K562 (cell line): ENCODE measurements at regions not wholly inside any gene's neighbourhood (a gene's known extent, or its start where the extent isn't known, plus 50 kb on each side); places are given as distances from the start of the nearest gene placed in this dataset.

Experiments
- ATAC-seq: fragments of 200-7000 bp; cut with Tn5 transposase; 3 replicates; pipeline ENCODE4 v1.9.1; 2020; ENCODE audit warnings: moderate library complexity
- BruUV-seq: library from RNA; stranded (reverse); fragments of 400-500 nt; replicated peaks from 2 replicates; lab custom pipeline; 2021; lab: Mats Ljungman, UMichigan
- CTCF ChIA-PET: fragments of 300-600 bp; formaldehyde crosslinking; extraction: SDS; loops from one replicate; lab custom pipeline; 2021; ENCODE audit warnings: low intra/inter-chr PET ratio; lab: Yijun Ruan, JAX
- POLR2A ChIA-PET: fragments of 300-600, 350-650 bp; sonication (Branson Sonifier 250); formaldehyde crosslinking; extraction: SDS; loops from one replicate; lab custom pipeline; 2021; ENCODE audit warnings: antibody characterized with exemption, inconsistent platforms; lab: Yijun Ruan, JAX
- DNase-seq, 4 experiments: peaks; one replicate each; pipeline versions ENCODE4 v3.0.0 to v3.0.0-alpha.2; 2011 to 2018; ENCODE audit warnings: low spot score in 3 of 4, mixed read lengths in 3 of 4; ENCODE audit errors: extremely low read depth in 1 of 4
- FAIRE-seq: peaks from 2 replicates; lab custom pipeline; 2011; peaks lifted over from hg19 to GRCh38; lab: Jason Lieb, UNC
- H2AFZ ChIP-seq: 2 replicates; pipeline ENCODE4 v1.6.0; 2011; ENCODE audit warnings: low read depth, low read length, control low read depth, inconsistent platforms
- H3K27ac ChIP-seq: fragments of 200-600 bp; 3 replicates; pipeline ENCODE4 v1.8.0; 2011; ENCODE audit warnings: low read depth, mild to moderate bottlenecking, control low read depth, inconsistent platforms, low read length, moderate library complexity, mixed read lengths; ENCODE audit errors: extremely low read depth
- H3K27me3 ChIP-seq, 2 experiments: fragments of 300-600 bp in 1 of 2; 2 replicates in 1 of 2; 3 replicates in 1 of 2; pipeline versions ENCODE4 v1.6.0 to v1.8.0; 2011; ENCODE audit warnings: inconsistent platforms in 2 of 2, low read length in 2 of 2, mild to moderate bottlenecking in 1 of 2, mixed read lengths in 1 of 2, moderate library complexity in 1 of 2; ENCODE audit not compliant: control insufficient read depth in 2 of 2, insufficient read depth in 2 of 2
- H3K36me3 ChIP-seq: fragments of 300-600 bp; 3 replicates; pipeline ENCODE4 v1.8.0; 2011; ENCODE audit warnings: mild to moderate bottlenecking, low read length, inconsistent platforms; ENCODE audit not compliant: control insufficient read depth, insufficient read depth
- H3K4me1 ChIP-seq, 2 experiments: fragments of 200-600 bp in 1 of 2; replicated peaks in 1 of 2; 2 replicates in 1 of 2; 3 replicates in 1 of 2; pipeline versions ENCODE4 v1.5.1 to v1.8.0; 2011; ENCODE audit warnings: inconsistent platforms in 2 of 2, low read length in 2 of 2, mild to moderate bottlenecking in 1 of 2, mixed read lengths in 1 of 2, moderate library complexity in 1 of 2; ENCODE audit not compliant: control insufficient read depth in 2 of 2, insufficient read depth in 2 of 2
- H3K4me2 ChIP-seq: 2 replicates; pipeline ENCODE4 v1.6.1; 2011; ENCODE audit warnings: low read length, control low read depth, inconsistent platforms, mixed read lengths; ENCODE audit not compliant: insufficient read depth
- H3K4me3 ChIP-seq: fragments of 200-600 bp; sonication (generic), shearing (Covaris generic); 2 replicates; pipeline ENCODE4 v1.5.1; 2016; ENCODE audit warnings: control low read depth, inconsistent platforms
- H3K79me2 ChIP-seq: fragments of 200-600 bp; 3 replicates; pipeline ENCODE4 v1.8.0; 2011; ENCODE audit warnings: low read length, inconsistent platforms; ENCODE audit not compliant: control insufficient read depth, insufficient read depth
- H3K9ac ChIP-seq, 2 experiments: 2 replicates each; pipeline versions ENCODE4 v1.6.0 to v1.6.1; 2011; ENCODE audit warnings: low read depth in 2 of 2, low read length in 2 of 2, control low read depth in 1 of 2, inconsistent platforms in 1 of 2, mild to moderate bottlenecking in 1 of 2, mixed read lengths in 1 of 2; ENCODE audit not compliant: insufficient read depth in 1 of 2
- H3K9me1 ChIP-seq: one replicate; pipeline ENCODE4 v1.6.0; 2011; ENCODE audit warnings: inconsistent platforms, mild to moderate bottlenecking, low read length, moderate library complexity; ENCODE audit not compliant: control insufficient read depth, insufficient read depth
- H3K9me3 ChIP-seq: replicated peaks from 2 replicates; pipeline ENCODE4 v1.5.1; 2011; ENCODE audit warnings: low read depth, low read length, inconsistent platforms; ENCODE audit not compliant: control insufficient read depth, insufficient read depth
- H4K20me1 ChIP-seq: replicated peaks from 2 replicates; pipeline ENCODE4 v1.6.1; 2011; ENCODE audit warnings: low read length, inconsistent platforms, mixed read lengths; ENCODE audit not compliant: control insufficient read depth, insufficient read depth
- BDP1 ChIP-seq: IDR thresholded peaks from 3 replicates; pipeline ENCODE4 v1.6.1; 2011; ENCODE audit not compliant: insufficient read length, insufficient read depth
- CEBPB ChIP-seq: fragments of 450-650 bp; IDR thresholded peaks from 2 replicates; pipeline ENCODE4 v1.6.1; 2016; ENCODE audit warnings: missing genetic modification characterization, missing compliant biosample characterization
- FOSL1 ChIP-seq: fragments of 200-800 bp; sonication (Bioruptor generic); conservative IDR thresholded peaks from 2 replicates; pipeline ENCODE4 v1.6.1; 2016; ENCODE audit warnings: missing genetic modification characterization, missing compliant biosample characterization
- MEF2A ChIP-seq: IDR thresholded peaks from 2 replicates; pipeline ENCODE4 v1.6.1; 2011; ENCODE audit warnings: low read depth, mild to moderate bottlenecking, low read length, moderate library complexity; ENCODE audit not compliant: control insufficient read depth
- NCOR1 ChIP-seq: fragments of 450-650 bp; IDR thresholded peaks from 2 replicates; pipeline ENCODE4 v1.6.1; 2016; ENCODE audit warnings: mild to moderate bottlenecking, moderate library complexity
- NFRKB ChIP-seq: fragments of 450-650 bp; IDR thresholded peaks from 2 replicates; pipeline ENCODE4 v1.6.1; 2016; ENCODE audit warnings: low read depth
- TGIF2 ChIP-seq: sonication (generic); formaldehyde crosslinking; IDR thresholded peaks from 2 replicates; pipeline ENCODE4 v1.8.1; 2022; ENCODE audit warnings: mild to moderate bottlenecking, missing genetic modification reagents, moderate library complexity
- ZC3H4 ChIP-seq: sonication (generic); formaldehyde crosslinking; IDR thresholded peaks from 2 replicates; pipeline ENCODE4 v1.9.0; 2021; ENCODE audit warnings: missing genetic modification reagents, borderline replicate concordance
- ZKSCAN3 ChIP-seq: fragments of 250-450 bp; sonication (Bioruptor Pico); IDR thresholded peaks from 2 replicates; pipeline ENCODE4 v1.4.0; 2020
- ZNF274 ChIP-seq: IDR thresholded peaks from 2 replicates; pipeline ENCODE4 v1.6.1; 2011; ENCODE audit warnings: low read depth, mild to moderate bottlenecking, low read length, moderate library complexity, borderline replicate concordance
- ZNF347 ChIP-seq: fragments of 450-650 bp; formaldehyde crosslinking; IDR thresholded peaks from 2 replicates; pipeline ENCODE4 v1.4.0; 2020; ENCODE audit warnings: low read depth, mild to moderate bottlenecking, moderate library complexity
- ZZZ3 ChIP-seq: fragments of 450-650 bp; IDR thresholded peaks from 2 replicates; pipeline ENCODE4 v1.6.1; 2016; ENCODE audit warnings: antibody characterized with exemption, mild to moderate bottlenecking, moderate library complexity
- WGBS: fragments of 100-300 bp; shearing (Covaris generic); methylation state at CpG from one replicate; pipeline ENCODE4 v1.1.6; 2016; ENCODE audit warnings: low coverage, mixed read lengths; ENCODE audit not compliant: insufficient coverage; ENCODE audit errors: missing lambda C conversion rate; 5-methylcytosine and 5-hydroxymethylcytosine counted together
- in situ Hi-C: fragments of 300-500 bp; cut with MboI; formaldehyde crosslinking; loops from 4 replicates; pipeline ENCODE4 v1.15.0; 2018; ENCODE audit warnings: inconsistent platforms, mixed read lengths
- intact Hi-C: fragments of 100-400 bp; cut with micrococcal nuclease; formaldehyde crosslinking; loops from 2 replicates; pipeline ENCODE4 v1.14.2; 2022
- TF ChIP-seq, protein P1 (sequence below): sonication (generic); formaldehyde crosslinking; IDR thresholded peaks from 2 replicates; pipeline ENCODE4 v1.8.0; 2022; ENCODE audit warnings: missing genetic modification reagents, mild to moderate bottlenecking, borderline replicate concordance

GRCh38 chr2:210859314-210859713 lies 302.9 kb downstream of the CPS1 start:
- Histone ChIP-seq H3K4me1 (no peaks in the 10 kb centered on the region), H3K9me1 (no peaks in the 10 kb centered on the region), H3K4me2 (no peak overlapping the region), H3K79me2 (no peaks in the 10 kb centered on the region), H3K36me3 (no peaks in the 10 kb centered on the region), H3K27me3 (no peaks in the 10 kb centered on the region), H4K20me1 (no peaks in the 10 kb centered on the region), H3K9me3 (no peaks in the 10 kb centered on the region), H3K9ac (no peak overlapping the region), H3K4me3 (no peak overlapping the region), H2AFZ (no peak overlapping the region), H3K27ac (no peak overlapping the region)
- in situ Hi-C loops (no loop called here), intact Hi-C loops (no loop called here)
- no TSS peak for BruUV-seq
- ChIA-PET POLR2A (no interaction called here), CTCF (no interaction called here)
- FAIRE-seq (no peak), ATAC-seq (no peak), DNase-seq (no peak)
- no peak for TF ChIP-seq NCOR1
- TF ChIP-seq, protein P1, sequence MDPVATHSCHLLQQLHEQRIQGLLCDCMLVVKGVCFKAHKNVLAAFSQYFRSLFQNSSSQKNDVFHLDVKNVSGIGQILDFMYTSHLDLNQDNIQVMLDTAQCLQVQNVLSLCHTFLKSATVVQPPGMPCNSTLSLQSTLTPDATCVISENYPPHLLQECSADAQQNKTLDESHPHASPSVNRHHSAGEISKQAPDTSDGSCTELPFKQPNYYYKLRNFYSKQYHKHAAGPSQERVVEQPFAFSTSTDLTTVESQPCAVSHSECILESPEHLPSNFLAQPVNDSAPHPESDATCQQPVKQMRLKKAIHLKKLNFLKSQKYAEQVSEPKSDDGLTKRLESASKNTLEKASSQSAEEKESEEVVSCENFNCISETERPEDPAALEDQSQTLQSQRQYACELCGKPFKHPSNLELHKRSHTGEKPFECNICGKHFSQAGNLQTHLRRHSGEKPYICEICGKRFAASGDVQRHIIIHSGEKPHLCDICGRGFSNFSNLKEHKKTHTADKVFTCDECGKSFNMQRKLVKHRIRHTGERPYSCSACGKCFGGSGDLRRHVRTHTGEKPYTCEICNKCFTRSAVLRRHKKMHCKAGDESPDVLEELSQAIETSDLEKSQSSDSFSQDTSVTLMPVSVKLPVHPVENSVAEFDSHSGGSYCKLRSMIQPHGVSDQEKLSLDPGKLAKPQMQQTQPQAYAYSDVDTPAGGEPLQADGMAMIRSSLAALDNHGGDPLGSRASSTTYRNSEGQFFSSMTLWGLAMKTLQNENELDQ = no peak
- no peak for TF ChIP-seq CEBPB (tag)
- no peak for TF ChIP-seq NFRKB
- TF ChIP-seq ZNF347 (CRISPR knock-in tag) = no peak
- TF ChIP-seq ZNF274 = no peak
- TF ChIP-seq MEF2A = no peak
- TF ChIP-seq ZC3H4 (CRISPR knock-in tag) = no peak
- no peak for TF ChIP-seq TGIF2
- no peak for TF ChIP-seq ZKSCAN3 (CRISPR knock-in tag)
- no peak for TF ChIP-seq ZZZ3
- TF ChIP-seq FOSL1 = no peak
- TF ChIP-seq BDP1 = no peak
- 0% methylated on average over 2 of the region's 2 CpGs for WGBS
